ENCODE measurements at regions not wholly inside any gene's neighbourhood (a gene's known extent, or its start where the extent isn't known, plus 50 kb on each side); places are given as distances from the start of the nearest gene placed in this dataset.

GRCh38 chr13:107392205-107392604 lies 823.1 kb downstream of the LIG4 start:
- no peak for DNase-seq (ENCODE audit: low spot score)

GRCh38 chr13:107387525-107387924 lies 819.6 kb upstream of the ARGLU1 start:
- DNase-seq (ENCODE audit: low spot score) = no peak

DNA sequence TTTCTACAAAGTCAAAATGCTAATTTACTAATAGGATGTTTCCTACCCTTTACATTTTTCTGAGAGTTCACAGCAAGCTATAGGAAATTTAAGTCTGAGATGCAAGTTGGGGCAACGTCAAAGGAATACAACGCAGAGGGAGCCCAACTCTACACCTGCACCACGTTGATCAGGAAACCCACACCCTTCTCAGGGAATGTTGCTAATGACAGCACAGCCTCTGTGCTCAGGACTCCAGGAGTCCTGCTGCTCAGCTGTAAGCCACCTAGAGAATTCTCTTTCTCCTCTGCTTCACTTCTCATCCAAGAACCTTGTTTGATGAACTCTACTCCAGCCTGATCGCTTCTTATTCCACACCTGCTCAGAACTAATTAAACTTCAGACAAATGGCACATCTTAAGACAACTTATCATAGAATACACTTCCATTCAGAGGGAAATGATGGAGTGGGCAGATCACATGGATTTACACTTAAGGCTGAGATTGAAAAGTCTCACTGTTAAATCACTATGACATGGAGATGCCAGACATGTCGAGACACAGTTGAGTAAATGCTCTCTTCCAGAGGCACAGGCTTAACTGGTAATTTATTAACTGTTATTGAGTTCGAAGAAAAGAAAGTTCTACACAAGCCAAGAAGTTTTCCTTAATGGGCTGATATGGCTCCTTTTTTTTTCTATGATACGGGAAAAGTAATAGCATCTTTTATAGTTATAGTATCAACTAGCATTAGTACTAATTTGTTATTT lies 811.6 kb upstream of the ARGLU1 start:
- no peak for DNase-seq (ENCODE audit: low spot score)

DNA sequence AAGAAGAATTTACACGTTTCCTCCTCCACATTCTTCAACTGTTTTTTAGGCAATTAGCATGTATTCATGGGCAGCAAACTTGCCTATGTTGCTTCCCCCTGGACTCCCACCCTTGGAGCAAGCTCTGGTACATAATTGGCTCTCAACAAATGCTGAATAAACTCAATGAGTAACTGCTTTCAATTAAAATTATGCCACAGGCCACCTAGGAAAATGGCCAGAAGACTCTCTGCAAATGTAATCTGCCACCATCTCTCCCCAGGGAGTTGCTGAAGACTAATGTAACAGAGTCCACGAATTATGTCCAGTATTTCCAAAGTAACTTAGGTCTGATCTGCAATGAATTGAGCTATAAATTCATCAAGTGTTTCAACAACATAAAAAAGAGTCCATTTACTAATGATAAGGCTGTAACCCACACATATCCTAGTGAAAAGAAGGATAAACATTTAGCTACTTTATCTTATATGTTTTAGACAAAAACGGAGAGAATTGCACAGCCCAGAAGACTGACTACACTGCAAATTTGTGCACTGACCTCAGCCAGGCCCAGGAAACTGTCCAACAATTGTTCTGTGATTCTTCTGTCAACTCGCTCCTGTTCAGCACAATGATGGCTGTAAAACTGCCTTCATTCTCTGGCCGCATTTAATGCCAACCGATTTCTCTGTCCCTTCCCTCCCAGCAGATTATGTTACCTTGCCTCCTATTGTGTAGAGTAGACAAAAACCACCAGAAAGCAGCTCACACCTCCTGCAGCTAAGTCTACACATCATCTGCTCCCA lies 808.6 kb upstream of the ARGLU1 start:
- no peak for DNase-seq (ENCODE audit: low spot score)

DNA sequence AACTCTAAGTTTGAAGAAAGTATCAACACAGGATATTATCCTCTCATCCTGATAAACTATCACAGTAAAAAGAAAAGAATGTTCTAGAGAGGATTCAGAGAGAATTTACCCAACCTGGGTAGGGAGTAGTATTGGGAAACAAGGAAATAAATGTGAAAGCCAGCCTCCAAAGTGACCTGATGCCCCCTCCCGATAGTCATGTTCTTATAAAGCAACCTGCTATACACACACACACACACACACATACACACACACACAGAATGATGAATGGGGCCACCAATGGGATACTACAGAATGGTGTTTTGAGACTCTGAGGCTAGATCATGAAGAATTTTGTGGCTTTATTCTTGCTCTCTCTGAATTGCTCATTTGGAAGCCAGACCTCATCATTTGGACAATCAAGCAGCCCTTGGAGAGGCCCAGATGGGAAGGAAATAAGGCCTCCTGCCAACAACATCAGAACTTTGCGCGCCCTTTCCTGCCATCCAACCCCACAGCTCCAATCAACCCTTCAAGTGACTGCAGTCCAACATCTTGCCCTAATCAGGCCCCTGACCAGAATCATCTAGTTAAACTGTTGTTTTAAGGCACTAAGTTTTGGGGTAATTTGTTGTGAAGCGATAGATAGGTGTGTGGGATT lies 807.9 kb upstream of the ARGLU1 start:
- DNase-seq (ENCODE audit: low spot score) = no peak

DNA sequence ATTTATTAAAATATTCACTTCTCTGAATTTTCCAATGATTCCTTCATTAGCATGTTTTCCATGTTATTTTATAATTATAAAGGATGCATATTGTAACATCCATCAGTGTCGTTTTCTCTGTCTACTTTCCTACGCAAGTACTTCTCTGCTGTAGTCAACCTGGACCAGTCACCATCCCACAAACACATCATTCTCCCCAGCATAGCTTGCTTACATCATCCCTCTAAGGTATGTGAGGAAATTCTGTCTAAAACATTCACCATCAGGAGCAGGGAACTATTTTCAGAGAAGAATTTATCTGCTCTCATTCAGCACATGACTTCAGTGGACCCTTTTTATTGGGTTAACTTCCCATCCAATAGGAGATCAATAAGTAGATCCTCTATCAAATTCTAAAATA lies 806.1 kb upstream of the ARGLU1 start:
- DNase-seq (ENCODE audit: low spot score) = no peak

DNA sequence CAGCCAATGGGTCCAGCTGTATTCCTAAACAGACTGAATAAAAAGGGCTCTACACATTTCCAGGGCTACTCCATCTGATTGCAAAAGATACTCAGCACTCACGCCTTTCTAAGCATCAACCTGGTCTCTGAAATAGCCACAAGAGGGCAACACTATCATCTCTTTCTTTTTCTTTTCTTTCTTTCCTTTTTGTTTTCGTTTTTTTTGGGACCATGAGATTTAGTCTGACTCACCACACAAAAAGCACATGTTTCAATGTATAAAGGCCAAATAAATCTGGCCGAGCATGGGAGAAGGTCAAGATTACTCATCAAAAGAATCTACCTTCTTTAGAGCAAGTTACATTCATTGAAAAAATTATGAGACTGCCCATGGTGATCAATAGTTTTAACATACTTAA lies 805.6 kb upstream of the ARGLU1 start:
- DNase-seq (ENCODE audit: low spot score) = no peak

GRCh38 chr13:107370015-107370785 lies 802.3 kb upstream of the ARGLU1 start:
- no peak for DNase-seq (ENCODE audit: low spot score)

GRCh38 chr13:107367258-107367657 lies 799.3 kb upstream of the ARGLU1 start:
- DNase-seq (ENCODE audit: low spot score) = no peak

DNA sequence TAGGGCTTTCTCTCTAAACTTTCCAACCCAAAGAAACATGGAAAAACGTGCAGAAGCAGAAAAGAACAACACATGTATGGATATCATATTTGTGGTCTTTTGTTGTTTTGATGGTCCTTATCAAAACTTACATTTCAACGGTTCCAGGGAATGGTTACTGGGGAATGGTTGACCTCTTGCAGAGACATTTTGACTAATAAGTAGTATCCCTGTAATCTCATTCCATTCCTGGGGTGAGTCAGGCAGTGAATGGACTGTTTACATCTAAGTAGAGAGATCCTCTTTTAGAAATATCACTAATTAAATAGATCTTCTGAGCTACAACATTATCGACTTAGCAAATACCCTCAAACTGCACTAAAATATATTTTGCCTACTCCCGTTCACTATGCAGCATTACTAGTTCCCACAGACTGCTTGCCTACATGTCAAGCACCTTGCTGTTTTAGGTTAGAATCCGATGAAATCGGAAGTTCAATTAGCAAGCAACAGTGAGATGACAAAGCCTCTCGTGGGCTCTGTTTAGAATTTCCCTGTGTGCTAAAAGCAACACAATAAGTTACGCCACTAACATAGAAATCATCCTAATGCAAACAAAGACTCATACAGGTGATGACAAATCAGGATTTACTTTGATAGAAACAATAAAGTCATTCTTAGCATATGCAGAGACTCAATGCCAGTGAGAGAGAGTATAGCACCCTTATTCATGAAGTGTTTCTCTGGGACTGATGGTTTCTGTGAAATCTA lies 797.7 kb upstream of the ARGLU1 start:
- no peak for DNase-seq (ENCODE audit: low spot score)

GRCh38 chr13:107364658-107365057 lies 796.7 kb upstream of the ARGLU1 start:
- no peak for DNase-seq (ENCODE audit: low spot score)

DNA sequence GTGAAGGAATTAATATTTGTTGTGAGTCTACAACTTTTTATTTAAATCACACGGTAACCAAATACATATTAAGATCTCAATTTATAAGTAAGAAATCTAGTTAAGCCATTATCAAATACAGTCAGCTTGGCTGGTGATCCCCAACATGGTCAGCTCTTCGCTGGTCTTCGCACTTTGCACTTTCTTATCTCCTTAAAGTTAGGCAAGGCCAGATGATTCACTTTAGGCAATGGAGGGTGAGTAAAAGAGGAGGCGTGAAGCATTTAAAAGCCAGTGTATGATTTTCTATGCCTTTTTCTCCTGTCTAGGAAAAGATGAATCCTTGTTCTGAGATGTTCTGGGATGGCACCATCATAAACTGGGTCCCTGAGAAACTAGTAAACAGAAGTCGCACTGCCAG lies 793.7 kb upstream of the ARGLU1 start:
- no peak for DNase-seq (ENCODE audit: low spot score)

DNA sequence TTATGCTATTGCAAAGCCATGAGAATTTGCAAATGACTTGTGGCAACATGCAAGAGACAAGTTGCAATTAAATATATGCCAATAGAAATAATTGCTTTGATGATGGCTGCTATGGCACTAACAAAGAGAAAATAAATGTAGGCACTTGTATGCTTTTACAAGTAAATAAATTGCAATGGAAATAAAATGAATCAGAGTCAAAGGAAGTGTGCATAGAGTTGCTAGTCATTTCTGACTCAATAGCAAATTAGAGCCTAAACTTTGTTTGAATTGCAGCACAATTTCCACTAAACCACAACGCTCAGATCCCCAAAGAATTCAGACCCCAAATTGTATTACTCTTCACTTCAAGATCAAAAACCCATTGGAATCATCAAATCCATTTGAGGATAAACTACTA lies 792.1 kb upstream of the ARGLU1 start:
- DNase-seq (ENCODE audit: low spot score) = no peak

DNA sequence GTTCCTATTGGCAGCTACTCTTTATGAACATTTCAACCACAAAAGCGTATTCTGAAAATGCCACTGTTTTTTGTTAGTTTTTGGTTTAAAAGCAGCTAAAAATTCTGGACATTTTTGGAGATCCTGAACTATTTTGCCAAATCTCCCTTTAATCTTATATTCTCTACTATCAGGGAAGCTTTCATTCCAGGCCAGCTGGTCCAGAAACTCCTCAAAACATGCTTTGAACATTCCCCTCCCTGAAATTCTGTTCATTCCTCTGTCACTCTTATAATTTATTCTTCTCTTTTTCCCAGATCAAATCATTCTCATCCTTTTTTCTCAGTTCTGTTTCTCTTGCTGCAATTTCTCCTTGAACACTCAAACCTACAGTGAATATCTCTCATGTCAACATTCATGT lies 790.9 kb upstream of the ARGLU1 start:
- DNase-seq (ENCODE audit: low spot score) = no peak

DNA sequence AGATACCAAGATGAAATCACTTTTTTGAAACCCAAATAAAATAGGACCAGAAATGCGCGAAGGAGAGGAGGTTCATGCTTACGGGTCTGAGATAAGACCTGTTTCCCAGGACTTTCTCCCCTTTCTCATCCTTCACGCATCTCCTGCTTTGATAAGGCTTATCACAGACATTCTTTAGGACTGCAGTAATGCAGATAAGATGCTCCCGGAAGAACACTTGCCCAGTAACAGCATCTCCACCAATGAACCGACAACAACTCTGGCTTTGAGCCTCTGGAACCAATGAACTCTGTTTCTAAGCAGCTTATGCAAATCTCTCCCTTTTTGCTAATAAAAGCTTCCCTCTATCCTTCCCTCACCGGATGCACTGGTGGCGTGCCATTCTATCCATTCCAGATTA lies 783.4 kb upstream of the ARGLU1 start:
- no peak for DNase-seq (ENCODE audit: low spot score)

DNA sequence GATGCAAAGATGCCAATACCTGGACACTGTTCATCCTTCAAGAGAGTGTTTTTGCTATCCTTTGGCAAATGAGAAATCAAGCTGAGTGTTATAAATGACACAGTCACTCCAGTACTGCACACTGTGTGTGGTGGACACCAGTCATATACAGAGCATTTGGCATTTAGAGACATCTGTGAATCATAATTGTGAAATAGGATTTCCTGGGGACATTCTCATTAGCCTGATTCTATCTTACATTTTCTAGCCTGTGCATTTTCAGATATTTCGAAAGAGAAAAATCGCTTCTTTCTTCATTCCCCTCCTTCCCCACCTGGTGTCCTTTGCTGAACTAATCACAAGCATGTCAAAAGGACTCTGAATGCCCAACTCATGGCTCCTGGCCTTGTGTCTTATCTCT lies 781.0 kb upstream of the ARGLU1 start:
- DNase-seq (ENCODE audit: low spot score) = no peak

DNA sequence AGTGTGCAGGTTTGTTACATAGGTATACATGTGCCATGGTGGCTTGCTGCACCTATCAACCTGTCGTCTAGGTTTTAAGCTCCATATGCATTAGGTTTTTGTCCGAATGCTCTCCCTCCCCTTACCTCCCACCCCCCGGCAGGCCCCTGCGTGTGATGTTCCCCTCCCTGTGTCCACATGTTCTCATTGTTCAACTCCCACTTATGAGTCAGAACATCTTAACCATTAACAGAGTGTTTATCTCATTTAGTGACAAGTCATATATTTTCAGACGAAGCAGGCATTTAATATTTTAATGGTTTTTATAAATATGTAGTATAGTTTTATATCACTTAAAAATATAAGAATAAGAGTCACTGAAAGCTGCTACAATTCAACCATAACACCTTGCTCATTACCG lies 780.5 kb upstream of the ARGLU1 start:
- DNase-seq (ENCODE audit: low spot score) = no peak

- DNase-seq (ENCODE audit: low spot score) = no peak
Measured at GRCh38 chr13:107347641-107348369, 779.9 kb upstream of the ARGLU1 start.

DNA sequence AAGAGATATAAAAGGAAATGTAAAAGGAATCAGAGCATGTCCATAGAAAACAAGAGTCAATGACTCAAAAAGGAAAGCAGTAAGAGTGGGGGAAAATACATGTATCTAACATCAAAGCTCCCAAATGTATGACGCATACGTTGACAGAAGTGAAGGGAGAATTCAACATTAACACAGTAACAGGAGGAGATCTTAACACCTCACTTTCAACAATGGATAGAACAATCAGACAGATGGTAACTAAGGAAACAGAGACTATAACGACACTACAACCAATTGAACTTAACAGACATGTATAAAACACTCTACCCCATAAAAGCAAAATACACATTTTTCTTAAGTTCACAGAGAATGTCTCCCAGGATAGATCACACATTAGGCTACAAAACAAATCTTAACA lies 774.8 kb upstream of the ARGLU1 start:
- DNase-seq (ENCODE audit: low spot score) = no peak

GRCh38 chr13:107339209-107339608 lies 771.3 kb upstream of the ARGLU1 start:
- DNase-seq (ENCODE audit: low spot score) = no peak

DNA sequence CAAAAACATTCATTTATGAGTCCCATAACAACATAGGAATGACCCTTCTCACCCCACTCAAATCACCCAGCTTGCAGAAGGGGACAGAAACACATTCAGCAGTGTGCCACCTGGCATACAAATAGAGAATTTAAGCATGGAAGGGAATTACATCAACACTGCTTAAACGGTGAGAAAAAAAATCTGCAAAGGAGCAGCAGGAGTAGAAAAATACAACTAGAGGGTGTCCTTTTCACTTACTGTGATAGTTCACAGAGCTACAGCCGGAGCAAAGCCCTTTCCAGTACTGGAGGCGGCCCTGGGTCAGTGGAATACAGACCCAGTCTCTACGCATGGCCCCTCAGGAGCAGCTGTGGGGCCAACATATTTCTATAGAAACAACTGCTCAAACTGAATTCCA lies 764.3 kb upstream of the ARGLU1 start:
- DNase-seq (ENCODE audit: low spot score) = no peak
